G401.6 (cell line): ENCODE measurements at regions not wholly inside any gene's neighbourhood (a gene's known extent, or its start where the extent isn't known, plus 50 kb on each side); places are given as distances from the start of the nearest gene placed in this dataset.
"Not testable (repeated sequence)": the region's sequence is repeated elsewhere in the genome, so short reads cannot be mapped to it uniquely, and the experiment has no call there.

Experiments
- FAIRE-seq: peaks from 2 replicates; lab custom pipeline; 2012; peaks lifted over from hg19 to GRCh38; lab: Jason Lieb, UNC

- no peak for FAIRE-seq
Observed at GRCh38 chr16:58933186-58933585, 199.1 kb upstream of the GOT2 start.

DNA sequence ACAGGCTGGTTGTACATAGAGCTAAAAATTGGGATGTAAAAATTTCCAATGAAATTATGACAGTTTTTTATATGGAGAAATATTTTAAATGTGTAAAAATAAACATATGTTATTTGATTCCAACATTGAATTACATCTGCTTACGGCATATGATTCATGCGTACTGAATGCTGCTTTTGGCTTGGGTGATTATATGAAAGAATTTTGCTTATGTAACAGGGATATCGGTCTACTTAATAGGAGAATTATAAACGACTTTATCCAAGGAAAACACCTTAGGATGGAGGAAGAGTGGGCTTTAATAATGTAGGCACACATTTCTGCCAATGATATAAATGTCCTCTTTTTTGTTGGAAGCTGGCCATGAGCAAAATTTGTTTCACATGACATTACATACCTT, 197.3 kb upstream of the GOT2 start:
- no peak for FAIRE-seq

DNA sequence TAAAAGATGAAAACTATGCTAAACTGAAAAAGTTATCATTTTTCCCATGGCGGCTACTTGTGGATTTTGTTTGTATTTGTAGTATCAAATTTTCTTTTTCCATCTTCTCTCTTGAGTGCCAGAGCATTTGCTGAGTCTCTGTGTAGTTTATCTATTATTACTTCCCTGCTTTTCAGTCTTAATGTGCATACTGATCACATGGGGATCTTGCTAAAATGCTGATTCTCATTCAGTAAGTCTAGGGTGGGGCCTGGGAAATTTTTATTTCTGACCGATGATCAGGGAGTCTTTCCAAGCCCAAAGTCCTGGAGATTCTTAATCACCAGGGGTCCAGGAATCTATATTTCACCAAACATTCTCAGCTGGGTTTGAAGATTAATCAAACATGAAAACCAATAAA, 189.0 kb upstream of the GOT2 start:
- FAIRE-seq: no peak

GRCh38 chr16:58913456-58913855, 179.3 kb upstream of the GOT2 start:
- FAIRE-seq: no peak

DNA sequence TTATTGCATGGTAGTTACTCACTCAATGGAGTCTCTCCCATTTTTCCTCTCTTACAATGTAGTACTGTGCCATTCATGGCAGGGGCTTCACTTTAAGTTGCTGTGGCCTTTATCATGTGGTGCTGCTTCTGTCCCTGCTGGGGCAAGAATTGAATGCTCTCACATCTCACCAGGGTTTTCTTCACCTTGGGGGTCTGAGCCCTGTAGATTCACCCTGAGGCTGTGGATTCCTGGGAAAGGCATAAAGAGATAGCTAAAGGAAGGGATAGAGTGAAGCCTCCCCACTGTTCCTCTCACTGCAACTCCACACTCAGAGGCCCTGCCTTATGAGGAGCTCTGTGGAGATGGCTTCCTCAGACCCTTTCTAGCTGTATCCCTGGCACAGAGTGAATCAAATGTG, 178.5 kb upstream of the GOT2 start:
- FAIRE-seq: no peak

DNA sequence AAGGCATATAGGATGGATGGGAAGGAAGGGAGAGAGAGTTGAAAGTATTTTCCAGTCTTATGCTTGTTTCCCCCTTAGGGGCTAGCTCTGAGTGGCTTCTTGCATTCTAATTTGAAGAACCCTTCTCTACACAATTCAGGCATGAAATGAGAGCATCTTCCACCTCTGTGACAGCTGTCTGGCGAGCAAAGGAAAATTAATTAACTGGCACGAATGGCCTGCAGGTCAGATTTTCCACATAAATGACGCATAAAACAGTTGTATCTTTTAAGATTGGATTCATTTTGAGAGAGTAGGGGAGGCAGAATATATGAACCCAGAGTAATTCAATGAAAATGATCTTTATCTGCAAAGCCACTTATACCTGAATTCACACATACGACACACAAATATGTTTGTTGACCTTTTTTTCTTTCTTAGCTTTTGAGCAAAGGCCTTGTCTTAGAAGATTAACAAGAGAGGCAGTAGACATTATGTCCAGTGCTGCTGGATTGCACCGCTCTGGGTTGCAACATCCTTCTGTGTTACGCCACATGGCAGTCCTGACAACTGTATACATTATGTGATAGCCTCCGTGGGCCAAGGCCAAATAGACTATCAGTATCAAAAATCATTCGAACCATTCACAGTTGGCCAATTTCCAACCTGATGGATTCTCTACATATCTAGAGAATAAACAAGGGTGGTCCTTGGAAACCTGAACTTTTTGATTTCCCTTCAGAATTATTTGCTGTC, 173.0 kb upstream of the GOT2 start:
- no peak for FAIRE-seq

- FAIRE-seq: no peak
Observed at GRCh38 chr16:58904291-58904690, 170.2 kb upstream of the GOT2 start.

DNA sequence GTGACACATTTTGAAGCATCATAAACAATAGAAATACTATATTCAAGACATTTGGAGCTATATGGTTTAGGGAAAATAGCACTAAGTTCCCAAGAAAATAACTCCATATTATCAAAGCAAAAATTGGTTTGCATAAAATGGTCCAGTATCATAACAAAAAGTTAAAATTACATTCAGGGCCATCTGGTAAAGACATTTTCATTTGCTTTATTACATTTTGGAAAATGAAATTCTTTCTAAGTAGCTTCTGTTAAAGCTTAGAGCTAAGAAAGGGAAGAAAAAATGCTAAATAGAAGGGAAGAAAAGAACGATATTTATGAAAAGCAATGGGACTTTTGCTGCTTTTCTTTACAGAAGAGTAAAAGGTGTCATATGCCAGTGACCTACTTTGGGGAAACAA, 155.4 kb upstream of the GOT2 start:
- no peak for FAIRE-seq

- FAIRE-seq: no peak
Observed at GRCh38 chr16:58885528-58886170, 151.5 kb upstream of the GOT2 start.

- FAIRE-seq: no peak
Observed at GRCh38 chr16:58884141-58884540, 150.0 kb upstream of the GOT2 start.

DNA sequence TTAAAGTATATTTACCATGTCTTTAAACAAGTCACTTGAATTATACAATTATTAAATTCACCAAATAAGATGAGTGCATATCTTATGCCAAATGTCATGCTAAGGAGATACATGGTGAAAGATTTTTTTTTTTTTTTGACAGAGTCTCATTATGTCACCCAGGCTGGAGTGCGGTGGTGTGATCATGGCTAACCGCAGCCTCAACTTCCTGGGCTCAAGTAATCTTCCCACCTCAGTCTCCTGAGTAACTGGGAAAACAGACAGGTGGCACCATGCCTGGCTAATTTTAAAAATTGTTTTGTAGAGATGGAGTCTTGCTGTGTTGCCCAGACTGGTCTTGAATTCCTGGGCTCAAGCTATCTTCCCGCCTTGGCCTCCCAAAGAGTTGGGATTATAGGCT, 149.0 kb upstream of the GOT2 start:
- no peak for FAIRE-seq

GRCh38 chr16:58882292-58882691, 148.2 kb upstream of the GOT2 start:
- FAIRE-seq: no peak

DNA sequence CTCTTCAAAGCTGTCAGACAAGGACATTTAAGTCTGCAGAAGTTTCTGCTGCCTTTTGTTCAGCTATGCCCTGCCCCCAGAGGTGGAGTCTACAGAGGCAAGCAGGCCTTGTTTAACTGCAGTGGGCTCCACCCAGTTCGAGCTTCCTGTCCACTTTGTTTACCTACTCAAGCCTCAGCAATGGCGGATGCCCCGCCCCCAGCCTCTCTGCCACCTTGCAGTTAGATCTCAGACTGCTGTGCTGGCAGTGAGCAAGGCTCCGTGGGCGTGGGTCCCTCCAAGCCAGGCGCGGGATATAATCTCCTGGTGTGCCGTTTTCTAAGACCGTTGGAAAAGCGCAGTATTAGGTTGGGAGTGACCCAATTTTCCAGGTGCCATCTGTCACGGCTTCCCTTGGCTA, 144.5 kb upstream of the GOT2 start:
- FAIRE-seq: not testable (repeated sequence)

DNA sequence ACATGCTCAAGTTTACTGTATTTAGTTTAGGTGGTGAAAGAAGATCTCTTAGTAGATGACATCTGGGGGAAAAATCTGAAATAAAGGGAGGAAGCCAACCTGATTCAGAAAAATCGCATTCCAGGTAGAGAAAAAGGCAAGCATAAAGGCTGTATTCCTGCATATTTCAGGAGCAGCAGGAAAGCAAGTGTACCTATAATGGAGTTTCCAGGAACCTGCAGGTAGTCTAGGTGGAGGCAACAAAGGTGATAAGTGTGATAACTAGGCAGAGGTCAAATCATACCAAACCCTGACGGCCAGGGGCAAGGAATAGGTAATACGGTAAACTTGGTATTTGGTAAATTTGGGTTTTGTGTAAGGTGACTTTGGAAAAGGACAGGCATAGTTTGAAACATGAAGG, 132.8 kb upstream of the GOT2 start:
- FAIRE-seq: no peak

DNA sequence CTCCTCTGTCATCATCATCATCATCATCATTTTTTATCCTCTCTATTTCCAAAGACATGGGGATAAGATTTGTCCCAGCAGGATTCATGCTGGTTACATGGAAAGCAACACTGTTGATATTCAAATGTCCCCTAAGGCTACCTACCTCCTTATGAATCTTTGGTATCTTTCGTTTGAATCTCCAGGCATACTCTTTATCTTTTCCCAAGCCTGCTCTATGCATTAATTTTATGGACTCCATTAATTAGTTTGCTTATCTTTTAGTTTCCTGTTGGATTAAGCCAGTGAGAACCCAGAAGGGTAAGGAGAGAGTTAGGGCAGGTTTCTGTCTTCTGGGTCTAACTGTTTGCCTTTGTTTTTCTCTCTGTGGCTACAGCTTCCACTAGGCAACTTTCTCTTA, 129.6 kb upstream of the GOT2 start:
- FAIRE-seq: no peak

- FAIRE-seq: no peak
Observed at GRCh38 chr16:58863042-58863441, 128.9 kb upstream of the GOT2 start.

DNA sequence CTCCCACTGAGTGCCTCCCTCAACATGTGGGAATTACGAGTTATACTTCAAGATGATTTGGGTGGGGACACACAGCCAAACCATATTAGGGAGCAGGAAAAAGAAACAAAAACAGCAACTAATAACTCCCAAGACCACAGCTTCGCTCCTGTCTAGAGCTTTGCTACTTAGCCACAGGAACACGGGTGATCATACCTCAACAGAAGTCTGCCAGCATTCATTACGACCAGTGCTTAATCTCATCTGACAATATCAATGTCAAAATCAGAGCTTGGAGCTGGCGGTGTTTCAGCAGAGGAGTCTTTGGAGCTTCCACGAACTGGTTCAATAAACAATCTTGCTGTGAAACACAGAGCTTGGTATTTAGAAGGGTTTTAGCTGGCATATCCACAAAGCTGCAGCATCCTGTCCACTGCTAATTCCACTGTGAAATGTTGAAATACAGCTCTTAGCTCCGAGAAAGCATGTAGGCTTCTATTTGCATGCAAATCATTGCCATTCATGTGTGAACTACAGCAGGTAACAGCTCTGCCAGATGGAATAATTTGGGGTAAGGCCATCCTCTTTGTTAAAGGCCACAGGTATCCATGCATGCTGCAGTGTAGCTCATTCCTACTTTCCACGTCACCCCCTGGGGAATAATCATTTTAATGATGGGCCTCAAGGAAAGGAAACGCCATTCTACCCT, 128.4 kb upstream of the GOT2 start:
- no peak for FAIRE-seq

DNA sequence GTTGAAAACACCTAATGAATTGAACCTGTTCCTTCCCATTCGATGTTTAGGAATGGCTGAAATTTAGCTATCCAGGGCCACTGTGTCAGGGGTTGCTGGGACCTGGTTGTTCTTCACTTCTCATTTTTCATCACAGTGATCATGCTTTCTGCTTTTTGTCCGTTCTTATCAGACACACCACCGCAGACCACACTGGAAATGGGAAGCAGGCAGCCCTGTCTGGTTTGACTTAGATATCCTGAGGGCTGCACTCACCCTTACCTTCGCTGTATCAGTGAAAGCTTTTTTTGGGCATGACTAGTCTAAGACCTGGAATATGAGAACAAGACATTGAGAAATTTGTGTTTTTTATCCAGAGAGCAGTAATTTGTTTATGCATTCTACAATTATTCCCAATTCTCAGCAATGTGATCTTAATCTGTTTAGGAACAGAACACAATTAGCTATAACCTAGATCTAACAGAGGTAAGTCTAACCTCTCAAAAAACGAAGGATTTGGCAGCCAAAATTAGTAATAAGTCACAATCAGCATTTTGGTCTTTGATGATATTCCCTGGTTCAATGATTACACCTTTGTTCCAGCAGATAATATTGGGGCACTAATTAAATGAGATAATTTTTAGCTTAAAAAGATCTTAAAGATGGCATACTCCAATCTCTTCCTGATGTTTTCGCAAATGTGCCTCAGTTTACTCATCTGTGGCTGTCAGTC, 126.0 kb upstream of the GOT2 start:
- no peak for FAIRE-seq

DNA sequence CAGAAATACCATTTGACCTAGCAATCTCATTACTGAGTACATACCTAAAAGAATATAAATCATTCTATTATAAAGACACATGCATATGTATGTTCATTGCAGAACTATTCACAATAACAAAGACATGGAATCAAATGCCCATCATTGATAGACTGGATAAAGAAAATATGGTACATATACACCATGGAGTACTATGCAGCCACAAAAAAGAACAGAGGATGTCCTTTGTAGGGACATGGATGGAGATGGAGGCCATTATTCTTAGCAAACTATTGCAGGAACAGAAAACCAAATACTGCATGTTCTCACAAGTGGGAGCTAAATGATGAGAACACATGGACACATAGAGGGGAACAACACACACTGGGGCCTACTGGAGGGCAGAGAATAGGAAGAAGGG, 124.5 kb upstream of the GOT2 start:
- FAIRE-seq: not testable (repeated sequence)

DNA sequence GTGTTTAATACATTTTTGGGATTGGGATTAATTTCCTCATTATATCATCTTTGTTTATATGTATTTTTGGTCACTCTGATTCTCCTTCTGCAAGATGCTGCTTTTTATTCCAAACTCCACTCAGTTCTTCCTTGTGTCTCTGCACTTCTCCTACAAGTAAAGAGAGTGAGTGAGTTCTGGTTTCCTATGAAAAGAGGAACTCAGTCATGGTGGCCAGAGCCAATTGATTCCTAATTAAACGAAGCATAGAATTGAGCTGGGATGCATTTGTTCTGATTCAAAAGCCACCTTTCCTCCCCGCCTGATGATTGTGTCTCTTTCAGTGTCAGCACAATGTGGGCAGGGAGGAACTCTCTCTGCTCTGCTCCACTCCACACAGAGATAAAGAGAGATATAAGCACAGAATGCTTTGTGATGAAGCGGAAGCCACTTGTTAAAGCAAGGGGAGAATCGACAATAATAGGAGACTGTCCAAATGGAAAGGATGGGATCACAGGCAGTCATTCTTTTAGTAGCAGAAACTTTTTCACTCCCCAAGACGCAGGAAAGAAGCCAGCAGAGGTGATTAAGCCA, 121.3 kb upstream of the GOT2 start:
- no peak for FAIRE-seq

DNA sequence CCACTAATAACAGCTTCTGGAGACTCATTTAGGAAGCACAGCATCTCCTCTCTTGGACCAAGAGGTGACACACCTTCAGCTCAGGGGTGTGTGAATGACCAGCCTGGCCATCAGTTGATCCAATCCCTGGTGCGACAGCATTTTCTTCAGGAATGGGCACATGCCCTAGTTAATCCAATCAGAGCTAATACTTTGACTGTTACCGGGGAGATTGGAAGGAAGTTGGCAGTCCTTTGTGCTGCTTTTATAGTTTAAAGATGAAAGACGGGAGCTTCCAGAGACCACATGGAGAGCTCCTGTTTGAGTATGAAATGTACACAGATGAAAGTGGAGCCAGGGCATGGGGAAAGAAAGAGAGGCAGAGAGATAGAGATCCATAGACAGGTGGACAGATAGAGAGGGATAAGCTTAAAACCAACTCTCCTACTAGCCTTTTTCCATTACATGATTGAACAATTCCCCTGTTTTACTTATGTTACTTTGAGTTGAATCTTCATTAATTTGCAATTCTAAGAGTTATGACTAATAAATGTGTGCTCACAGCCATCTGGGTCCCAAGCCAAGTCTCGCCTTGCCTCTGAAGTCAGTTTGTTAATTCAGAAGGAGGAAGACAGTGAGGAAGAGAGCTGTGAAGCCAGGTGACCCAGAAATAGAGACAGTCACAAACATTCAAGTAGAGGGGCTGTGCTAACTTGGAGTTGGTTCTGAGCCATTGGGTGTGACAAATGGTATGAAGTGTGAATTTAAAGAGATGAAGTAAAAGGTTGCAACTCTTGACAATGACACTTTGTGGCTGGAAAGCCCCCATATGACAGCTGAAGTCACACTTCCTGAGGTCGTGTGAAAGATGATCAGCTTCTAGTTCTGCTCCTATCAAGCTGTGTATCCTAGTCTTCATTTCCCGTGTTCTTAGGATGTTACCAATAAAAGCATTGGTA, 120.0 kb upstream of the GOT2 start:
- no peak for FAIRE-seq

DNA sequence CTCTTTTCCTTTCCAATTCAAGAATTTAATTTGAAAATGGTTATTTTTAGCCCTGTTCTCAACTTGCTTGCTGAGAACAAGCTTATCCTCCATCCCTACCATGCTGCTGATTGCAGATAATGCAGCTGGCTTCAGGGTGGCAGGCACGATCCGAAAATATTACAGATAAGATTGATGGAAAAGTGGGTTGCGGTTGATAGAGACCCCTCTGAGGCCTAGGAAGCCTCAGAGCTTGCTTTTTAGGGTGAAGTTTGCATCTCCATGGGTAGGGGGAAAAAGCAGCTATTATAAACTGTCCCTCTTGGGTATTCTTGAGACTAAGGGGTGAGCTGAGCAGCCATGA, 116.5 kb upstream of the GOT2 start:
- FAIRE-seq: no peak
